ENCODE measurements at regions not wholly inside any gene's neighbourhood (a gene's known extent, or its start where the extent isn't known, plus 50 kb on each side); places are given as distances from the start of the nearest gene placed in this dataset.

GRCh38 chr2:45273412-45274249 lies 264.4 kb upstream of the SIX2 start:
- Histone ChIP-seq H3K27me3 (no peaks in the 10 kb centered on the region), H3K4me1 (peaks cover 0 to 12% (median 5%) of the 10 kb centered on the region in 4 donors), H3K27ac (replicated peaks in 1 of 4) (no peak overlapping the region), H3K9me3 (no peaks in the 10 kb centered on the region), H3K36me3 (no peaks in the 10 kb centered on the region), H3K4me3 (no peak overlapping the region)
- DNase-seq (ENCODE audit: extremely low spot score) = no peak
- 93% methylated on average over 3 of the region's 3 CpGs for WGBS
- intact Hi-C loops (cut with DNase I) = no loop called here
- no peak for TF ChIP-seq CTCF (IDR thresholded peaks at IDR 0.05)
- TF ChIP-seq POLR2AphosphoS5 (IDR thresholded peaks at IDR 0.05) = no peak
- no peak for TF ChIP-seq POLR2A (IDR thresholded peaks at IDR 0.05; ENCODE audit: low read depth)
- TF ChIP-seq EP300 (IDR thresholded peaks at IDR 0.05) = no peak

GRCh38 chr2:45272549-45273265 lies 263.5 kb upstream of the SIX2 start:
- no peaks in the 10 kb centered on the region for H3K36me3 ChIP-seq
- no peaks in the 10 kb centered on the region for H3K27me3 ChIP-seq
- 94% methylated on average over 2 of the region's 2 CpGs for WGBS
- no peak overlapping the region for H3K4me3 ChIP-seq
- peaks cover 0 to 12% (median 5%) of the 10 kb centered on the region in 4 donors for H3K4me1 ChIP-seq
- no peak for DNase-seq (ENCODE audit: extremely low spot score)
- TF ChIP-seq EP300 (IDR thresholded peaks at IDR 0.05) = no peak
- no peak for TF ChIP-seq CTCF (IDR thresholded peaks at IDR 0.05)
- TF ChIP-seq POLR2AphosphoS5 (IDR thresholded peaks at IDR 0.05) = no peak
- TF ChIP-seq POLR2A (IDR thresholded peaks at IDR 0.05; ENCODE audit: low read depth) = no peak
- intact Hi-C loops (cut with DNase I) = no loop called here
- H3K27ac ChIP-seq (replicated peaks in 1 of 4) = no peak overlapping the region
- no peaks in the 10 kb centered on the region for H3K9me3 ChIP-seq

GRCh38 chr2:45269149-45269793 lies 260.0 kb upstream of the SIX2 start:
- no peak overlapping the region for H3K4me3 ChIP-seq
- no peak overlapping the region for H3K27ac ChIP-seq (replicated peaks in 1 of 4)
- H3K9me3 ChIP-seq = no peaks in the 10 kb centered on the region
- H3K27me3 ChIP-seq = no peaks in the 10 kb centered on the region
- 36% methylated on average over 7 of the region's 7 CpGs for WGBS
- TF ChIP-seq POLR2A (IDR thresholded peaks at IDR 0.05; ENCODE audit: low read depth) = no peak
- no peak for TF ChIP-seq EP300 (IDR thresholded peaks at IDR 0.05)
- TF ChIP-seq CTCF (IDR thresholded peaks at IDR 0.05) = no peak
- TF ChIP-seq POLR2AphosphoS5 (IDR thresholded peaks at IDR 0.05) = no peak
- peaks cover 0 to 12% (median 4%) of the 10 kb centered on the region in 4 donors for H3K4me1 ChIP-seq
- no peaks in the 10 kb centered on the region for H3K36me3 ChIP-seq
- no peak for DNase-seq (ENCODE audit: extremely low spot score)
- intact Hi-C loops (cut with DNase I) = no loop called here

GRCh38 chr2:45268631-45269030 lies 259.4 kb upstream of the SIX2 start:
- H3K4me3 ChIP-seq = no peak overlapping the region

More at GRCh38 chr2:45268631-45269030, 259.4 kb upstream of the SIX2 start:
- 73% methylated on average over 3 of the region's 3 CpGs for WGBS
- Histone ChIP-seq H3K27me3 (no peaks in the 10 kb centered on the region), H3K9me3 (no peaks in the 10 kb centered on the region), H3K27ac (replicated peaks in 1 of 4) (no peak overlapping the region), H3K36me3 (no peaks in the 10 kb centered on the region), H3K4me1 (peaks cover 0 to 12% (median 4%) of the 10 kb centered on the region in 4 donors)
- DNase-seq (ENCODE audit: extremely low spot score) = no peak
- intact Hi-C loops (cut with DNase I) = no loop called here
- TF ChIP-seq POLR2AphosphoS5 (IDR thresholded peaks at IDR 0.05) (no peak), POLR2A (IDR thresholded peaks at IDR 0.05; ENCODE audit: low read depth) (no peak), CTCF (IDR thresholded peaks at IDR 0.05) (no peak), EP300 (IDR thresholded peaks at IDR 0.05) (no peak)

Data from esophagus muscularis mucosa (tissue), 4 donors.